Nephron progenitor cell (in vitro differentiated cells): ENCODE measurements at regions not wholly inside any gene's neighbourhood (a gene's known extent, or its start where the extent isn't known, plus 50 kb on each side); places are given as distances from the start of the nearest gene placed in this dataset.

ENCODE experiments used
- DNase-seq: peaks from one replicate; pipeline ENCODE4 v3.0.0; 2021
- H3K27ac Mint-ChIP-seq: 2 replicates; pipeline ENCODE4 v1.8.0; 2021; ENCODE audit warnings: mild to moderate bottlenecking, moderate library complexity, mixed read lengths
- H3K27me3 Mint-ChIP-seq: 2 replicates; pipeline ENCODE4 v1.8.0; 2021; ENCODE audit warnings: mild to moderate bottlenecking, low read depth, mixed read lengths; ENCODE audit not compliant: poor library complexity
- H3K36me3 Mint-ChIP-seq: 2 replicates; pipeline ENCODE4 v1.8.0; 2021; ENCODE audit warnings: low read depth, mixed read lengths
- H3K4me1 Mint-ChIP-seq: 2 replicates; pipeline ENCODE4 v1.8.0; 2021; ENCODE audit warnings: mixed read lengths
- H3K4me3 Mint-ChIP-seq: 2 replicates; pipeline ENCODE4 v1.8.0; 2021; ENCODE audit warnings: mild to moderate bottlenecking, moderate library complexity, mixed read lengths
- H3K9me3 Mint-ChIP-seq: 2 replicates; pipeline ENCODE4 v1.8.0; 2021; ENCODE audit warnings: mild to moderate bottlenecking, moderate library complexity, mixed read lengths
- TF ChIP-seq, protein P1 (sequence below): fragments of 200-600 bp; sonication (generic); IDR thresholded peaks from 2 replicates; pipeline ENCODE4 v1.5.0; 2021; ENCODE audit warnings: antibody characterized with exemption

DNA sequence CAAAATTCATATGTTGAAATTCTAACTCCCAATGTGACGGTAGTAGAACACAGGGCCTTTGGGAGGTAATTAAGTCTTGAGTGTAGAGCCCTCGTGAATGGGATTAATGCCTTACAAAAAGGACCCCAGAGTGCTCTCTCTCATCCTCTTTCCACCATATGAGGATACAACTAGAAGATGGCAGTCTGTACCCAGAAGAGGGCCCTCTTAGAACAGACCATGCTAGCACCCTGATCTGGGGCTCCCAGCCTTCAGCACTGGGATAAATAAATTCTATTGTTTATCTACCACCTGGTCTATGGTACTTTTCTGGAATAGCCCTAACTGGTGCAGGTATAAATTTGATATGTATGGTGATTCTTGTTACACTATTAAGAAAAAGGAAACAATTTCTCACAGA, 332.3 kb downstream of the BRINP1 start:
- peaks cover 6% of the 10 kb centered on the region for H3K9me3 Mint-ChIP-seq

DNA sequence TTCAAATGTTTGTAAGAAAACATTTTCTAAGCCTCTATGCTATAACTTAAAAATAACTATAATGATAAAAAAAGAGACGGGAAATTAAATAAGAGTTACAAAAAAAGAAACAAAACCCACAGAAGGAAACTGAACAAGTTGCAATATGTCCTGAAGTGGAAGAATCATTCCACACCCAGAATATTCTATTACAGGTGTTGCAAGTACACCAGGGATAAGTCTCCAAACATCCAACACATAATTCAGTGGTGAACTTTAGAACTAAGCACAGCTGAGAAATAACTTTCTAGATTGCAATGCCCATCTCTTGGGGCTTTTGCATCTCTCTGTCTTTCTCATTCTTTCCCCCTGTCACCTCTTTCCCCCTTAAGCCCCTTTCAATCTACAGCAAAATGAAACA, 325.2 kb downstream of the BRINP1 start:
- H3K4me1 Mint-ChIP-seq = no peaks in the 10 kb centered on the region
- TF ChIP-seq, protein P1, sequence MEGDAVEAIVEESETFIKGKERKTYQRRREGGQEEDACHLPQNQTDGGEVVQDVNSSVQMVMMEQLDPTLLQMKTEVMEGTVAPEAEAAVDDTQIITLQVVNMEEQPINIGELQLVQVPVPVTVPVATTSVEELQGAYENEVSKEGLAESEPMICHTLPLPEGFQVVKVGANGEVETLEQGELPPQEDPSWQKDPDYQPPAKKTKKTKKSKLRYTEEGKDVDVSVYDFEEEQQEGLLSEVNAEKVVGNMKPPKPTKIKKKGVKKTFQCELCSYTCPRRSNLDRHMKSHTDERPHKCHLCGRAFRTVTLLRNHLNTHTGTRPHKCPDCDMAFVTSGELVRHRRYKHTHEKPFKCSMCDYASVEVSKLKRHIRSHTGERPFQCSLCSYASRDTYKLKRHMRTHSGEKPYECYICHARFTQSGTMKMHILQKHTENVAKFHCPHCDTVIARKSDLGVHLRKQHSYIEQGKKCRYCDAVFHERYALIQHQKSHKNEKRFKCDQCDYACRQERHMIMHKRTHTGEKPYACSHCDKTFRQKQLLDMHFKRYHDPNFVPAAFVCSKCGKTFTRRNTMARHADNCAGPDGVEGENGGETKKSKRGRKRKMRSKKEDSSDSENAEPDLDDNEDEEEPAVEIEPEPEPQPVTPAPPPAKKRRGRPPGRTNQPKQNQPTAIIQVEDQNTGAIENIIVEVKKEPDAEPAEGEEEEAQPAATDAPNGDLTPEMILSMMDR = no peak
- DNase-seq = no peak
- peaks cover 13% of the 10 kb centered on the region for H3K27me3 Mint-ChIP-seq
- no peak overlapping the region for H3K27ac Mint-ChIP-seq
- H3K9me3 Mint-ChIP-seq = peaks cover 6% of the 10 kb centered on the region
- no peaks in the 10 kb centered on the region for H3K36me3 Mint-ChIP-seq
- no peak overlapping the region for H3K4me3 Mint-ChIP-seq

More for the DNA sequence above, 332.3 kb downstream of the BRINP1 start:
- TF ChIP-seq, protein P1 = no peak
- peaks cover 8% of the 10 kb centered on the region for H3K27me3 Mint-ChIP-seq
- no peaks in the 10 kb centered on the region for H3K36me3 Mint-ChIP-seq
- no peak for DNase-seq
- no peak overlapping the region for H3K27ac Mint-ChIP-seq
- H3K4me1 Mint-ChIP-seq = no peaks in the 10 kb centered on the region
- no peak overlapping the region for H3K4me3 Mint-ChIP-seq

DNA sequence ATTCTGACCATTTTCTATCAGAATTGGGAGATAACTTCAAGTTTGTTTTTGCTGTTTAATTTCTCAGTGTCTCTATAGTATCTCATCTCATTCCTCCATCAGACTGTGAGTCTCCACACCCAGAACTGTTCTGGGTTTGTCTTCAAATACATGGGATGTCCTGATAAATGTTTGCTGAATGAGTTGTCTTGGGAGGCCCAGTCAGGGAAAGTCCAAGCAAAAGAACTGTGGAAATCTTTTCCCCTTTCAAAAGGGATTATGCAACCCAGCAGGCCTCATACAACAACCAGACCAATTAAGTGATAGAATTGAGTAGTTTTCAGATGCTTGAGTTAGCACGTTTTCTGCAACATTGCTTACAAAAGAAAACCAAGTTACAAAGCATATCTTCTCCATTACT, 324.4 kb downstream of the BRINP1 start:
- no peaks in the 10 kb centered on the region for H3K36me3 Mint-ChIP-seq
- no peaks in the 10 kb centered on the region for H3K4me1 Mint-ChIP-seq
- H3K27ac Mint-ChIP-seq = no peak overlapping the region
- H3K4me3 Mint-ChIP-seq = no peak overlapping the region
- DNase-seq = no peak
- TF ChIP-seq, protein P1 = no peak
- H3K27me3 Mint-ChIP-seq = peaks cover 11% of the 10 kb centered on the region
- peaks cover 3% of the 10 kb centered on the region for H3K9me3 Mint-ChIP-seq

DNA sequence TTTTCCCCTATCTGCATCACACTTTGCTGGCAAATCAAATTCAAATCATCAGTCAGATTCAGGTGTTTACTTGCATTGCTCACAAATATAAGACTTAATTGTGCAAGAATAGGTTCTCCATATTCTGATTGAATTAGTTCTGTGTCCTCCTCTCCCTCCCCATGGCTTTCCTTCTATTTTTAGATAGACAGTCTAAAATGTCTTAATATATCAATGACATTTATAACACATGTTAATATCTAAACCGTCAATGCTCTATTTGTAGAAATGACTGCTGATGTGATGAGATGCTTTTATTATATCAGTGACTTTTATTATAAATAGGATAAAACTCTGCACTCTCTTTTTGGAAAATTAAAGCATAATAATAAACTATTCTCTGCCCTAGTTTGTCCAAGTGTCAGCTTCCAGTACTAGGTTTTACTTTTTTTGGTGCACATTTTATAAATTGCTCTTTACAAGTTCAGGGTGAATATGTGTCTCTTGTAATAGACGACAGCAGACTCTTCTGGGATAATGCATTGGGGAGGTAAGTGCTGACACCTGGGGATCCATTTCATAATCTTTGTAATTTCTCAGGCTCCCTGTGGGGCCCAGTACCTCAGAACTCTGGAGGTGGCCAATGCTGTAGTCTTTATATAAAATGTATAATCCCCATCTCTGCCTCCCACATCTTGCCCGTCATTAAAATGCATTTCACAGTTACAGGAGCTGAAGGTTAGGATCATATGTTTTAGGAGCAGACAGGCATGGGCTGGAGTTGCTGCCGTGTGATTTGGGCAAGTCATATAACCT, 321.5 kb downstream of the BRINP1 start:
- no peak for DNase-seq
- H3K4me1 Mint-ChIP-seq = no peaks in the 10 kb centered on the region
- no peak overlapping the region for H3K27ac Mint-ChIP-seq
- no peaks in the 10 kb centered on the region for H3K36me3 Mint-ChIP-seq
- no peak overlapping the region for H3K4me3 Mint-ChIP-seq
- TF ChIP-seq, protein P1 = no peak
- H3K27me3 Mint-ChIP-seq = peaks cover 11% of the 10 kb centered on the region
- H3K9me3 Mint-ChIP-seq = no peaks in the 10 kb centered on the region

DNA sequence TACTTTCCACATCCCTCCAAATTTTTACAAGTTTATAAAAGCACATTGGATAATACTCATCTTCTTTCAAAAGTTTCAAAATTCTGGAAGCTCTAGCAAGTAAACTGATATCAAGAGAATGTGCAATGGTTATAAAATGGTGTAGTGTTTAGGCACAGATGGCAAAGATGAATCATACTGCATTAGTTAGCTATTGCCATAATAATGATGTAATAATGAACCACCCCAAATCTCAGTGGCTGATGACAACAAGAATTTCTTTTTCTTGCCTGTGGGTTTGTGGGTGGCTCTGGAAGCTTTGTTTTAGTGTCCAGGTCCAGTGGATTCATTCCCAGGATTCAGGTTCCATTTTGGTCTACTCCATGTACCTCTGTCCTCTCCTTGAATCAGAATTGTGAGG, 319.0 kb downstream of the BRINP1 start:
- H3K4me3 Mint-ChIP-seq = no peak overlapping the region
- TF ChIP-seq, protein P1 = no peak
- peaks cover 10% of the 10 kb centered on the region for H3K27me3 Mint-ChIP-seq
- no peak for DNase-seq
- no peaks in the 10 kb centered on the region for H3K9me3 Mint-ChIP-seq
- no peaks in the 10 kb centered on the region for H3K4me1 Mint-ChIP-seq
- no peaks in the 10 kb centered on the region for H3K36me3 Mint-ChIP-seq
- H3K27ac Mint-ChIP-seq = no peak overlapping the region
